ENCODE measurements at regions not wholly inside any gene's neighbourhood (a gene's known extent, or its start where the extent isn't known, plus 50 kb on each side); places are given as distances from the start of the nearest gene placed in this dataset.

GRCh38 chr12:63045020-63045860 lies 105.8 kb downstream of the AVPR1A start:
- no peak for TF ChIP-seq CTCF (IDR thresholded peaks at IDR 0.05; ENCODE audit: poor library complexity, severe bottlenecking)
- TF ChIP-seq TAF1 (IDR thresholded peaks at IDR 0.05; ENCODE audit: low read depth), result no peak
- TF ChIP-seq POLR2AphosphoS5 (IDR thresholded peaks at IDR 0.05), result no peak
